A549 (cell line): ENCODE measurements at regions not wholly inside any gene's neighbourhood (a gene's known extent, or its start where the extent isn't known, plus 50 kb on each side); places are given as distances from the start of the nearest gene placed in this dataset.

Experiments
- ATAC-seq, 2 experiments: fragments of 200-7000 bp in 1 of 2; fragments of >200 bp in 1 of 2; cut with Nextera tagmentation in 1 of 2; cut with Tn5 transposase in 1 of 2; 3 replicates each; pipeline versions ENCODE4 v1.8.0 to v1.9.1; 2018 to 2020; ENCODE audit warnings: mild to moderate bottlenecking in 1 of 2, moderate library complexity in 1 of 2
- CTCF ChIA-PET: fragments of 300-600 bp; sonication (Branson Sonifier 250); formaldehyde crosslinking; extraction: SDS; loops from one replicate; lab custom pipeline; 2021; ENCODE audit warnings: antibody characterized with exemption, inconsistent platforms; lab: Yijun Ruan, JAX
- POLR2A ChIA-PET: fragments of 350-600 bp; formaldehyde crosslinking; extraction: SDS; loops from one replicate; lab custom pipeline; 2021; ENCODE audit warnings: antibody characterized with exemption, inconsistent platforms; lab: Yijun Ruan, JAX
- DNase-seq, 2 experiments: peaks; one replicate each; pipeline versions ENCODE4 v3.0.0 to v3.0.0-alpha.2; 2011 to 2016; ENCODE audit warnings: low read depth in 1 of 2, low spot score in 1 of 2
- FAIRE-seq: peaks from 2 replicates; lab custom pipeline; 2011; peaks lifted over from hg19 to GRCh38; lab: Jason Lieb, UNC
- H3K27ac ChIP-seq, 2 experiments: fragments of >200 bp; sonication (Bioruptor Twin); formaldehyde crosslinking; 3 replicates each; pipeline ENCODE4 v1.5.1; 2016 to 2017
- H3K4me1 ChIP-seq: fragments of >200 bp; sonication (Bioruptor Twin); formaldehyde crosslinking; 3 replicates; pipeline ENCODE4 v1.6.1; 2016
- H3K4me2 ChIP-seq: fragments of >200 bp; sonication (Bioruptor Twin); formaldehyde crosslinking; 3 replicates; pipeline ENCODE4 v1.6.1; 2016
- H3K4me3 ChIP-seq: fragments of >200 bp; sonication (Bioruptor Twin); formaldehyde crosslinking; 3 replicates; pipeline ENCODE4 v1.5.1; 2016
- H3K9me3 ChIP-seq: fragments of >200 bp; sonication (Bioruptor Twin); formaldehyde crosslinking; 3 replicates; pipeline ENCODE4 v1.6.1; 2016
- BCL3 ChIP-seq: fragments of >200 bp; sonication (Bioruptor Twin); formaldehyde crosslinking; IDR thresholded peaks from 3 replicates; pipeline ENCODE4 v1.6.1; 2016
- CEBPB ChIP-seq, 2 experiments: fragments of >200 bp in 1 of 2; sonication (Bioruptor Twin) in 1 of 2; formaldehyde crosslinking in 1 of 2; IDR thresholded peaks; 2 replicates each; pipeline ENCODE4 v1.6.1; 2012 to 2016
- CHD4 ChIP-seq: fragments of 200-600 bp; sonication (generic); IDR thresholded peaks from 2 replicates; pipeline ENCODE4 v1.6.1; 2016; ENCODE audit warnings: antibody characterized with exemption, mild to moderate bottlenecking, borderline replicate concordance
- EHF ChIP-seq: fragments of 250-450 bp; sonication (Bioruptor Pico); IDR thresholded peaks from 2 replicates; pipeline ENCODE4 v1.5.0; 2020; ENCODE audit warnings: mild to moderate bottlenecking
- FOXS1 ChIP-seq: fragments of 250-450 bp; sonication (Bioruptor Pico); IDR thresholded peaks from 2 replicates; pipeline ENCODE4 v1.5.0; 2020; ENCODE audit warnings: mild to moderate bottlenecking, moderate library complexity
- HDAC2 ChIP-seq: fragments of 200-600 bp; sonication (generic); IDR thresholded peaks from 2 replicates; pipeline ENCODE4 v1.6.1; 2016
- HOXB13 ChIP-seq: fragments of 250-450 bp; sonication (Bioruptor Pico); IDR thresholded peaks from 2 replicates; pipeline ENCODE4 v1.5.0; 2020; ENCODE audit warnings: low read depth, mild to moderate bottlenecking, moderate library complexity
- KDM1A ChIP-seq: fragments of 200-600 bp; sonication (generic); IDR thresholded peaks from 2 replicates; pipeline ENCODE4 v1.6.1; 2016; ENCODE audit warnings: low read depth, mild to moderate bottlenecking
- MAFK ChIP-seq: fragments of 450-650 bp; IDR thresholded peaks from 2 replicates; pipeline ENCODE4 v1.6.1; 2014; ENCODE audit not compliant: partially characterized antibody
- MAX ChIP-seq: IDR thresholded peaks from 2 replicates; pipeline ENCODE4 v1.6.1; 2012
- NFE2L2 ChIP-seq: fragments of 150-350 bp; conservative IDR thresholded peaks from 2 replicates; pipeline ENCODE4 v1.6.1; 2014; ENCODE audit warnings: low read length
- NPAS2 ChIP-seq: fragments of 250-450 bp; sonication (Bioruptor Pico); IDR thresholded peaks from 2 replicates; pipeline ENCODE4 v1.8.0; 2022; ENCODE audit warnings: mild to moderate bottlenecking, moderate library complexity, borderline replicate concordance
- PHF8 ChIP-seq: fragments of 200-600 bp; sonication (generic); IDR thresholded peaks from 2 replicates; pipeline ENCODE4 v1.6.1; 2016; ENCODE audit warnings: low read depth, mild to moderate bottlenecking, antibody characterized with exemption, moderate library complexity, borderline replicate concordance
- RARB ChIP-seq: fragments of 250-450 bp; sonication (Bioruptor Pico); IDR thresholded peaks from 2 replicates; pipeline ENCODE4 v1.8.0; 2021; ENCODE audit warnings: mild to moderate bottlenecking, moderate library complexity
- TP53 ChIP-seq: fragments of 250-450 bp; sonication (Bioruptor Pico); IDR thresholded peaks from 2 replicates; pipeline ENCODE4 v1.5.0; 2021; ENCODE audit warnings: mild to moderate bottlenecking, moderate library complexity
- ZC3H11A ChIP-seq: fragments of 450-650 bp; IDR thresholded peaks from 2 replicates; pipeline ENCODE4 v1.6.1; 2014; ENCODE audit warnings: antibody characterized with exemption, mild to moderate bottlenecking
- ZSCAN20 ChIP-seq: fragments of 250-450 bp; sonication (Bioruptor Pico); IDR thresholded peaks from 2 replicates; pipeline ENCODE4 v1.8.0; 2022; ENCODE audit warnings: mild to moderate bottlenecking, moderate library complexity
- WGBS: methylation state at CpG from one replicate; pipeline ENCODE4 v1.1.6; 2017; ENCODE audit errors: missing lambda C conversion rate; 5-methylcytosine and 5-hydroxymethylcytosine counted together
- TF ChIP-seq, protein P1 (sequence below): fragments of 200-600 bp; sonication (generic); IDR thresholded peaks from 2 replicates; pipeline ENCODE4 v1.6.1; 2016; ENCODE audit warnings: antibody characterized with exemption, mild to moderate bottlenecking, moderate library complexity

DNA sequence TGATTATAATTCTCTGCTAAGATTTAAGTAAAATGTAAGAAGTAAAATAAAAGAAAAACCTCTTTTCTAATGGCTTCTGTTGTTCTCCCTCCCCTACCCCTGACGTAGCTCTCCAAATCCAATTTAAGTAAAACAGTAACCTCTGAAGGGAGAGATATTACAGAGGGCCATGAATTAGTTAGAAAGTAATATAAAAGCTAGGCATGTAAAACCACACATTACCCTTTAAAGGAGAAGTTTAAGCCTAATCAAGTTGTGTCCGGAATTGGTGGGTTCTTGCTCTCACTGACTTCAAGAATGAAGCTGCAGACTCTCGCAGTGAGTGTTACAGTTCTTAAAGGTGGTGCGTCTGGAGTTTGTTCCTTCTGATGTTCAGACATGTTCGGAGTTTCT, 116.9 kb upstream of the SCN7A start (continued):
- TF ChIP-seq, protein P1, sequence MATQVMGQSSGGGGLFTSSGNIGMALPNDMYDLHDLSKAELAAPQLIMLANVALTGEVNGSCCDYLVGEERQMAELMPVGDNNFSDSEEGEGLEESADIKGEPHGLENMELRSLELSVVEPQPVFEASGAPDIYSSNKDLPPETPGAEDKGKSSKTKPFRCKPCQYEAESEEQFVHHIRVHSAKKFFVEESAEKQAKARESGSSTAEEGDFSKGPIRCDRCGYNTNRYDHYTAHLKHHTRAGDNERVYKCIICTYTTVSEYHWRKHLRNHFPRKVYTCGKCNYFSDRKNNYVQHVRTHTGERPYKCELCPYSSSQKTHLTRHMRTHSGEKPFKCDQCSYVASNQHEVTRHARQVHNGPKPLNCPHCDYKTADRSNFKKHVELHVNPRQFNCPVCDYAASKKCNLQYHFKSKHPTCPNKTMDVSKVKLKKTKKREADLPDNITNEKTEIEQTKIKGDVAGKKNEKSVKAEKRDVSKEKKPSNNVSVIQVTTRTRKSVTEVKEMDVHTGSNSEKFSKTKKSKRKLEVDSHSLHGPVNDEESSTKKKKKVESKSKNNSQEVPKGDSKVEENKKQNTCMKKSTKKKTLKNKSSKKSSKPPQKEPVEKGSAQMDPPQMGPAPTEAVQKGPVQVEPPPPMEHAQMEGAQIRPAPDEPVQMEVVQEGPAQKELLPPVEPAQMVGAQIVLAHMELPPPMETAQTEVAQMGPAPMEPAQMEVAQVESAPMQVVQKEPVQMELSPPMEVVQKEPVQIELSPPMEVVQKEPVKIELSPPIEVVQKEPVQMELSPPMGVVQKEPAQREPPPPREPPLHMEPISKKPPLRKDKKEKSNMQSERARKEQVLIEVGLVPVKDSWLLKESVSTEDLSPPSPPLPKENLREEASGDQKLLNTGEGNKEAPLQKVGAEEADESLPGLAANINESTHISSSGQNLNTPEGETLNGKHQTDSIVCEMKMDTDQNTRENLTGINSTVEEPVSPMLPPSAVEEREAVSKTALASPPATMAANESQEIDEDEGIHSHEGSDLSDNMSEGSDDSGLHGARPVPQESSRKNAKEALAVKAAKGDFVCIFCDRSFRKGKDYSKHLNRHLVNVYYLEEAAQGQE: no peak
- TF ChIP-seq PHF8: no peak
- TF ChIP-seq, all 56 proteins: peak for 0

DNA sequence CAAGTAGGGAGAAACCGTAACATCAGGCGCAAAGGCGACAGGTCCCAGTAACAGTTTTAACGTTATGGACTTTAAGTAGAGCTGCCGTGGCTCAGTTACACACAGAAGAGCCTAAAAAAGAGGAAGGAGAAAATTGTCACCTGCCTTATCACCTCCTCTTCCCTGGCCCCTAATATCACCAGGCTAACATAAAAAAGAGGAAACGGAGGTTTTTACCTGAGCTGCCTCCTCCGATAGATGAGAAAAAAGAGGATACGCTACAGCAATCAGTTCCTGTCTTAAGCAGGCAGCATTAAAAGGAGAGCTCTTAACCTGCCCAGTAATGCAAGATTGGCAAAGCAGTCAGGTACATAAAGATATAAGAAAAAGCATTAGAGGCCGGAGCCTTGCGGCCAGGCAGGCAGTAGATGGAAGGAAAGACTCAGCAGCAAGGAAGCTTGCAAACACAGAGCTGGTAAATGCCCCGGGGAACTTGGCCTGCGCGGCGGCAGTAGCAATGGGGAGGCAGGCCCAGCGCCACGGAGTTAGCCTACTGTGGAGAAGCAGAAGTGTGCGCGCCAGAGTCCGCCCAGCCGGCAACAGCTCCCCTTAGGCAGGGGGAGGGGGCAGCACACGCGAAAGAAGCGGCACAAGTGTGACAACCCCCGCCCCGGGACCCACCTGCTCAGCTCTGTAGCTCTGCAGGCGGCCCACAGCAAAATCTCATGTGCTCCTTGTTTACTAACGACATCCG, 116.3 kb upstream of the SCN7A start:
- FAIRE-seq: no peak
- TF ChIP-seq ZSCAN20 (CRISPR knock-in tag) (no peak), MAFK (no peak), CHD4 (no peak), CEBPB (IDR thresholded peaks at IDR 0.05) (no peak), NPAS2 (CRISPR knock-in tag) (no peak), FOXS1 (CRISPR knock-in tag) (no peak), EHF (CRISPR knock-in tag) (no peak), TP53 (CRISPR knock-in tag) (no peak), HDAC2 (no peak), BCL3 (no peak)
- ATAC-seq: no peak
- H3K4me2 ChIP-seq: no peak overlapping the region
- no peak for DNase-seq
- no peak overlapping the region for H3K27ac ChIP-seq
- no peaks in the 10 kb centered on the region for H3K9me3 ChIP-seq
- H3K4me3 ChIP-seq: no peak overlapping the region
- ChIA-PET POLR2A (no interaction called here), CTCF (no interaction called here)
- no peaks in the 10 kb centered on the region for H3K4me1 ChIP-seq
- 76% methylated on average over 27 of the region's 28 CpGs for WGBS

DNA sequence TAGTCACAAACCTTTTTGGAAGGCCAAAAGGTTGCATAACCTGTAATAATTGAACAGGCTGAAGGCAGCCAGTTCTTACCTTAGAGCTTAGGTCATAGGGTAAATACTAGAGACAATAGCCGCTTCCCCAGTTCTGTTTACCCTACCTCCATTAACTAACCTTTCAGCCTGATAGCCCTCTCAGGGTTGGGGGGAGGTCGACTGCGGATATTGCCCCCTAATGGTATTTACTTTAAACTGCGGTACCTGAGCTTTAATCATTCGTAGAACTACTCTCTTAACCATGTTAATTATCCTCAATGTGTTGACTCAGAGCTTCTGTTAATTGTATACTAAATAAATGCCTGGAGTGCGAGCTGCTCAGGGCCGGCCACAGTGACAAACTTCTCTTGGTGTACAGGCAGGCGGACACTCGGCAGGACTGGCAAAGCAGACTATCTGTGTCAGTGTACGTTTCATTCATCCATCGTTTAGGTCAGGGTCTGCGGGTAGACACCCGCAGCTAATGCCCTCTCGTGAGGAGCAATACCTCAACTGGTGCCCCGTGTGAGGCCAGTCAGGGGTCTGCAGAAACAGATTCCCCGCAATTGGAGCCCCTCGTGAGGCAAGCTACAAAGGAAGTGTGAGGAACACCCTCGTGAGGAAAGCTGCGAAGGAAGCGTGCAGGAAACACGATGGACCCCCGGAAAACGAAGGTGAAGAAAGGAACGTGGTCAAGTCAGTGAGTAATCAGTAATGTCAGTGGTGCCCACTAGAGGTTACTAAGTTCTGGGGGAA, 115.3 kb upstream of the SCN7A start:
- CTCF ChIA-PET: no interaction called here
- DNase-seq (no peak), ATAC-seq (no peak), FAIRE-seq (no peak)
- H3K4me2 ChIP-seq: no peak overlapping the region
- TF ChIP-seq MAX (no peak), NFE2L2 (no peak), KDM1A (no peak)
- WGBS: 50% methylated on average over 24 of the region's 24 CpGs
- POLR2A ChIA-PET: no interaction called here
- H3K4me1 ChIP-seq: no peaks in the 10 kb centered on the region
- no peak overlapping the region for H3K4me3 ChIP-seq
- no peaks in the 10 kb centered on the region for H3K9me3 ChIP-seq
- H3K27ac ChIP-seq: no peak overlapping the region

DNA sequence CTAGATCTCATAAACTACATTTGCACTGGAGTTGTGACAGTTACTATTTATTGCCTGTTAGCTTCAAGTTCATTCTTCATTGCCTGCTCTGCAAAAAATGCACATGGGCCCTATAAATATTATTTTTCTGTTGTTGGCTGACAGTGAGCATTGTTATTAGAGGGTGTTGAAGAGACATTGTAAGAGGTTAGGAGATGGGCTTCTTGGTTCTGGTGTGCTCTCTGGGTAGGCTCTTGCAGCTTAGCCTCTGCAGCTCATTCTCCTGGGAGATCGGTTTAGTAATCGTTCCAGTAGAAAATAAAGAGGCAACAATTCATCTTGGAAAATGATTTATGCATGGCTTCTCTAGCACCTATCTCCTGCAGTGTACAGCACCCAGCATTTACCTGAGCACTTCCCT, 113.8 kb upstream of the SCN7A start:
- WGBS: 60% methylated on average over 2 of the region's 2 CpGs
- DNase-seq (no peak), ATAC-seq (no peak), FAIRE-seq (no peak)
- ChIA-PET POLR2A (no interaction called here), CTCF (no interaction called here)
- TF ChIP-seq, protein P1: no peak
- TF ChIP-seq RARB (no peak), NFE2L2 (no peak), HOXB13 (CRISPR knock-in tag) (no peak), NPAS2 (CRISPR knock-in tag) (no peak), ZC3H11A (no peak), MAFK (no peak)
- Histone ChIP-seq H3K4me2 (no peak overlapping the region), H3K4me3 (no peak overlapping the region), H3K9me3 (no peaks in the 10 kb centered on the region), H3K27ac (no peak overlapping the region), H3K4me1 (no peaks in the 10 kb centered on the region)
